ENCODE measurements at regions not wholly inside any gene's neighbourhood (a gene's known extent, or its start where the extent isn't known, plus 50 kb on each side); places are given as distances from the start of the nearest gene placed in this dataset.

GRCh38 chr20:60314727-60315126, 356.5 kb downstream of the CDH26 start:
- 86 to 99% (median 91%) methylated on average over 3 of the region's 3 CpGs for WGBS, 5 donors
- TF ChIP-seq POLR2A (IDR thresholded peaks at IDR 0.05) (no peak), EP300 (IDR thresholded peaks at IDR 0.05) (no peak), POLR2AphosphoS5 (IDR thresholded peaks at IDR 0.05) (no peak), CTCF (IDR thresholded peaks at IDR 0.05) (no peak)
- no peak overlapping the region for H3K4me3 ChIP-seq
- no peaks in the 10 kb centered on the region for H3K4me1 ChIP-seq
- intact Hi-C loops (cut with DNase I; ENCODE audit: low total_unique reads) = no loop called here
- DNase-seq = no peak
- H3K9me3 ChIP-seq = no peaks in the 10 kb centered on the region
- no peak overlapping the region for H3K27ac ChIP-seq
- no peaks in the 10 kb centered on the region for H3K36me3 ChIP-seq
- H3K27me3 ChIP-seq = peaks cover 0 to 7% (median 0%) of the 10 kb centered on the region in 3 donors

- 69 to 82% (median 72%) methylated on average over 7 of the region's 7 CpGs for WGBS, 5 donors
- TF ChIP-seq CTCF (IDR thresholded peaks at IDR 0.05) = no peak
- no peak for TF ChIP-seq EP300 (IDR thresholded peaks at IDR 0.05)
- TF ChIP-seq POLR2AphosphoS5 (IDR thresholded peaks at IDR 0.05) = no peak
- TF ChIP-seq POLR2A (IDR thresholded peaks at IDR 0.05) = no peak
- intact Hi-C loops (cut with DNase I; ENCODE audit: low total_unique reads) = no loop called here
- no peak for DNase-seq
- Histone ChIP-seq H3K27ac (no peak overlapping the region), H3K36me3 (no peaks in the 10 kb centered on the region), H3K4me1 (no peaks in the 10 kb centered on the region), H3K9me3 (no peaks in the 10 kb centered on the region), H3K4me3 (no peak overlapping the region), H3K27me3 (peaks cover 0 to 12% (median 0%) of the 10 kb centered on the region in 3 donors)
These were observed 358.4 kb downstream of the CDH26 start for GRCh38 chr20:60316476-60317158.

GRCh38 chr20:60317401-60317800, 359.2 kb downstream of the CDH26 start:
- Histone ChIP-seq H3K36me3 (no peaks in the 10 kb centered on the region), H3K9me3 (no peaks in the 10 kb centered on the region), H3K27ac (no peak overlapping the region), H3K4me3 (no peak overlapping the region), H3K27me3 (peaks cover 0 to 17% (median 0%) of the 10 kb centered on the region in 3 donors), H3K4me1 (no peaks in the 10 kb centered on the region)
- DNase-seq = no peak
- intact Hi-C loops (cut with DNase I; ENCODE audit: low total_unique reads) = no loop called here
- TF ChIP-seq POLR2A (IDR thresholded peaks at IDR 0.05) (no peak), CTCF (IDR thresholded peaks at IDR 0.05) (no peak), POLR2AphosphoS5 (IDR thresholded peaks at IDR 0.05) (no peak), EP300 (IDR thresholded peaks at IDR 0.05) (no peak)
- WGBS, 5 donors = 58 to 73% (median 67%) methylated on average over 3 of the region's 3 CpGs

GRCh38 chr20:60321601-60322000, 363.4 kb downstream of the CDH26 start:
- Histone ChIP-seq H3K27me3 (peaks cover 0 to 14% (median 0%) of the 10 kb centered on the region in 3 donors), H3K27ac (no peak overlapping the region), H3K36me3 (no peaks in the 10 kb centered on the region), H3K9me3 (no peaks in the 10 kb centered on the region), H3K4me1 (no peaks in the 10 kb centered on the region), H3K4me3 (no peak overlapping the region)
- 61 to 74% (median 72%) methylated on average over 3 of the region's 3 CpGs for WGBS, 5 donors
- intact Hi-C loops (cut with DNase I; ENCODE audit: low total_unique reads) = no loop called here
- DNase-seq = no peak
- TF ChIP-seq CTCF (IDR thresholded peaks at IDR 0.05) = no peak
- TF ChIP-seq POLR2AphosphoS5 (IDR thresholded peaks at IDR 0.05) = no peak
- no peak for TF ChIP-seq POLR2A (IDR thresholded peaks at IDR 0.05)
- TF ChIP-seq EP300 (IDR thresholded peaks at IDR 0.05) = no peak

Measured in stomach (tissue), 8 donors.